ENCODE measurements at regions not wholly inside any gene's neighbourhood (a gene's known extent, or its start where the extent isn't known, plus 50 kb on each side); places are given as distances from the start of the nearest gene placed in this dataset.

- Histone ChIP-seq H3K4me2 (ENCODE audit: low read length) (no peak overlapping the region), H3F3A (ENCODE audit: insufficient read depth, low read length, poor library complexity, severe bottlenecking) (peaks cover 5% of the 10 kb centered on the region), H3K36me3 (ENCODE audit: insufficient read depth, low read length) (no peaks in the 10 kb centered on the region), H3K27me3 (ENCODE audit: insufficient read depth, low read depth, low read length) (no peaks in the 10 kb centered on the region), H3K9ac (ENCODE audit: low read length) (no peak overlapping the region), H3K9me3 (ENCODE audit: low read length) (peaks cover 4% of the 10 kb centered on the region), H3K27ac (ENCODE audit: low read length) (peak overlapping the region; percentile 40), H2AFZ (ENCODE audit: low read depth, low read length) (no peak overlapping the region), H4K20me1 (ENCODE audit: insufficient read depth) (no peaks in the 10 kb centered on the region), H3K79me2 (replicated peaks; ENCODE audit: insufficient read depth, low read length) (no peaks in the 10 kb centered on the region), H3K4me3 (ENCODE audit: low read length) (peak overlapping the region; percentile 26), H3K9me2 (ENCODE audit: insufficient read depth, low read length) (no peaks in the 10 kb centered on the region)
- TF ChIP-seq CTCF (IDR thresholded peaks at IDR 0.05; ENCODE audit: poor library complexity, severe bottlenecking) (no peak), MXI1 (conservative IDR thresholded peaks at IDR 0.05; ENCODE audit: poor library complexity, severe bottlenecking) (no peak), EP300 (conservative IDR thresholded peaks at IDR 0.05; ENCODE audit: poor library complexity, severe bottlenecking) (no peak)
Observed at GRCh38 chr3:20668411-20668810, 482.4 kb upstream of the SGO1 start.

GRCh38 chr3:20666091-20666490, 480.1 kb upstream of the SGO1 start:
- H3K9me2 ChIP-seq (ENCODE audit: insufficient read depth, low read length): no peaks in the 10 kb centered on the region
- no peaks in the 10 kb centered on the region for H3K36me3 ChIP-seq (ENCODE audit: insufficient read depth, low read length)
- H3K4me2 ChIP-seq (ENCODE audit: low read length): no peak overlapping the region
- no peaks in the 10 kb centered on the region for H4K20me1 ChIP-seq (ENCODE audit: insufficient read depth)
- H3F3A ChIP-seq (ENCODE audit: insufficient read depth, low read length, poor library complexity, severe bottlenecking): peaks cover 5% of the 10 kb centered on the region
- no peaks in the 10 kb centered on the region for H3K27me3 ChIP-seq (ENCODE audit: insufficient read depth, low read depth, low read length)
- no peak overlapping the region for H3K4me3 ChIP-seq (ENCODE audit: low read length)
- H3K9ac ChIP-seq (ENCODE audit: low read length): no peak overlapping the region
- H3K79me2 ChIP-seq (replicated peaks; ENCODE audit: insufficient read depth, low read length): no peaks in the 10 kb centered on the region
- no peak for TF ChIP-seq SMC3 (conservative IDR thresholded peaks at IDR 0.05; ENCODE audit: poor library complexity)
- no peak for TF ChIP-seq REST (IDR thresholded peaks at IDR 0.05; ENCODE audit: borderline replicate concordance)
- TF ChIP-seq CTCF (IDR thresholded peaks at IDR 0.05; ENCODE audit: poor library complexity, severe bottlenecking): no peak
- no peak for TF ChIP-seq EP300 (conservative IDR thresholded peaks at IDR 0.05; ENCODE audit: poor library complexity, severe bottlenecking)
- TF ChIP-seq TAF1 (IDR thresholded peaks at IDR 0.05; ENCODE audit: low read depth): no peak
- no peak for TF ChIP-seq RAD21 (conservative IDR thresholded peaks at IDR 0.05)
- TF ChIP-seq POLR2AphosphoS5 (IDR thresholded peaks at IDR 0.05): no peak
- TF ChIP-seq EZH2 (IDR thresholded peaks at IDR 0.05; ENCODE audit: borderline replicate concordance, insufficient read depth, low read length, poor library complexity, severe bottlenecking): no peak
- H3K27ac ChIP-seq (ENCODE audit: low read length): no peak overlapping the region
- H3K9me3 ChIP-seq (ENCODE audit: low read length): peaks cover 4% of the 10 kb centered on the region
- H2AFZ ChIP-seq (ENCODE audit: low read depth, low read length): no peak overlapping the region

Data from neural cell (in vitro differentiated cells).